ENCODE measurements at regions not wholly inside any gene's neighbourhood (a gene's known extent, or its start where the extent isn't known, plus 50 kb on each side); places are given as distances from the start of the nearest gene placed in this dataset.

DNA sequence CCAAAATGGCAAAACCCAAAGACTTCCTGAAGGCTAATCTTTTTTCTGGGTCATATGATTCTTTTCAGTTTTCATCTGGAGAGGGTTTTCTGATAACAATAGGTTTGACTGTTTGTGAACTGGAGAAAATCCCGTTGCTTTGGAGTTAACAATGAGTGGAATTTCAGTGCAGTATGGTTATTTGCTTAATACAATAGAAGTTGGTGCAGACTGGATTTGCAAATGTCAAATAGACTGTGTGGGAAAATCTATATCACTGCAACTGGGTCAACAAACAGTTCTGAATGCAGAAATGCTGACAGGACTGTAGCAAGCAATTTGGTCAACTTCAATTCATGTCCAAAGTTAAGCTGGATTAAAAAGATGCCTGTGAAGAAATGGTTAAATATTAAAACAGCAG, 267.5 kb upstream of the ARGLU1 start:
- ChIA-PET POLR2A (no interaction called here), RAD21 (ENCODE audit: low non-redundant PET in 1 of 2, low total read pairs in 2 of 2, uncharacterized antibody in 2 of 2, unreplicated experiment in 2 of 2) (no interaction called here), CTCF (no interaction called here)
- no peak overlapping the region for H2AFZ ChIP-seq (ENCODE audit: low read depth, low read length, poor library complexity, severe bottlenecking)
- no peaks in the 10 kb centered on the region for H3K36me3 ChIP-seq (ENCODE audit: control insufficient read depth in 1 of 2, insufficient read depth in 2 of 2, low read length in 2 of 2)
- no peaks in the 10 kb centered on the region for H4K20me1 ChIP-seq (ENCODE audit: insufficient read depth)
- H3K4me1 ChIP-seq (ENCODE audit: control insufficient read depth in 1 of 2, insufficient read depth in 2 of 2, low read length in 2 of 2) = no peaks in the 10 kb centered on the region
- H3K9me2 ChIP-seq (ENCODE audit: insufficient read depth) = no peaks in the 10 kb centered on the region
- no peaks in the 10 kb centered on the region for H3K79me2 ChIP-seq (ENCODE audit: insufficient read depth, low read length)
- H3K9ac ChIP-seq (ENCODE audit: low read length) = no peak overlapping the region
- TF ChIP-seq FOSL1 (IDR thresholded peaks at IDR 0.05; ENCODE audit: low read depth) = no peak
- TF ChIP-seq CEBPB (IDR thresholded peaks at IDR 0.05; ENCODE audit: low read depth) = no peak
- TF ChIP-seq, protein P1, sequence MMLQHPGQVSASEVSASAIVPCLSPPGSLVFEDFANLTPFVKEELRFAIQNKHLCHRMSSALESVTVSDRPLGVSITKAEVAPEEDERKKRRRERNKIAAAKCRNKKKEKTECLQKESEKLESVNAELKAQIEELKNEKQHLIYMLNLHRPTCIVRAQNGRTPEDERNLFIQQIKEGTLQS (IDR thresholded peaks at IDR 0.05) = no peak
- TF ChIP-seq CBX3 (IDR thresholded peaks at IDR 0.05; ENCODE audit: low read depth) = no peak
- no peak for TF ChIP-seq POLR2AphosphoS5 (IDR thresholded peaks at IDR 0.05; ENCODE audit: low read depth, low read length)
- TF ChIP-seq EZH2 (IDR thresholded peaks at IDR 0.05) = no peak
- no peak for TF ChIP-seq RAD21 (IDR thresholded peaks at IDR 0.05; ENCODE audit: low read depth)
- TF ChIP-seq SRF (IDR thresholded peaks at IDR 0.05; ENCODE audit: low read depth) = no peak
- TF ChIP-seq JUND (IDR thresholded peaks at IDR 0.05) = no peak
- TF ChIP-seq, protein P2, sequence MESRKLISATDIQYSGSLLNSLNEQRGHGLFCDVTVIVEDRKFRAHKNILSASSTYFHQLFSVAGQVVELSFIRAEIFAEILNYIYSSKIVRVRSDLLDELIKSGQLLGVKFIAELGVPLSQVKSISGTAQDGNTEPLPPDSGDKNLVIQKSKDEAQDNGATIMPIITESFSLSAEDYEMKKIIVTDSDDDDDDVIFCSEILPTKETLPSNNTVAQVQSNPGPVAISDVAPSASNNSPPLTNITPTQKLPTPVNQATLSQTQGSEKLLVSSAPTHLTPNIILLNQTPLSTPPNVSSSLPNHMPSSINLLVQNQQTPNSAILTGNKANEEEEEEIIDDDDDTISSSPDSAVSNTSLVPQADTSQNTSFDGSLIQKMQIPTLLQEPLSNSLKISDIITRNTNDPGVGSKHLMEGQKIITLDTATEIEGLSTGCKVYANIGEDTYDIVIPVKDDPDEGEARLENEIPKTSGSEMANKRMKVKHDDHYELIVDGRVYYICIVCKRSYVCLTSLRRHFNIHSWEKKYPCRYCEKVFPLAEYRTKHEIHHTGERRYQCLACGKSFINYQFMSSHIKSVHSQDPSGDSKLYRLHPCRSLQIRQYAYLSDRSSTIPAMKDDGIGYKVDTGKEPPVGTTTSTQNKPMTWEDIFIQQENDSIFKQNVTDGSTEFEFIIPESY (IDR thresholded peaks at IDR 0.05; ENCODE audit: extremely low read depth, insufficient replicate concordance, low read length) = no peak
- TF ChIP-seq SIN3A (IDR thresholded peaks at IDR 0.05; ENCODE audit: low read depth) = no peak
- TF ChIP-seq ZNF274 (IDR thresholded peaks at IDR 0.05; ENCODE audit: low read depth, low read length) = no peak
- TF ChIP-seq ZFX (IDR thresholded peaks at IDR 0.05) = no peak
- no peak for TF ChIP-seq POLR2A (IDR thresholded peaks at IDR 0.05; ENCODE audit: borderline replicate concordance, extremely low read depth, insufficient read depth, insufficient read length)
- TF ChIP-seq, protein P3, sequence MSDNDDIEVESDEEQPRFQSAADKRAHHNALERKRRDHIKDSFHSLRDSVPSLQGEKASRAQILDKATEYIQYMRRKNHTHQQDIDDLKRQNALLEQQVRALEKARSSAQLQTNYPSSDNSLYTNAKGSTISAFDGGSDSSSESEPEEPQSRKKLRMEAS (IDR thresholded peaks at IDR 0.05) = no peak
- TF ChIP-seq TCF7L2 (IDR thresholded peaks at IDR 0.05; ENCODE audit: borderline replicate concordance, extremely low read depth, insufficient read depth, insufficient read length) = no peak
- TF ChIP-seq, protein P4, sequence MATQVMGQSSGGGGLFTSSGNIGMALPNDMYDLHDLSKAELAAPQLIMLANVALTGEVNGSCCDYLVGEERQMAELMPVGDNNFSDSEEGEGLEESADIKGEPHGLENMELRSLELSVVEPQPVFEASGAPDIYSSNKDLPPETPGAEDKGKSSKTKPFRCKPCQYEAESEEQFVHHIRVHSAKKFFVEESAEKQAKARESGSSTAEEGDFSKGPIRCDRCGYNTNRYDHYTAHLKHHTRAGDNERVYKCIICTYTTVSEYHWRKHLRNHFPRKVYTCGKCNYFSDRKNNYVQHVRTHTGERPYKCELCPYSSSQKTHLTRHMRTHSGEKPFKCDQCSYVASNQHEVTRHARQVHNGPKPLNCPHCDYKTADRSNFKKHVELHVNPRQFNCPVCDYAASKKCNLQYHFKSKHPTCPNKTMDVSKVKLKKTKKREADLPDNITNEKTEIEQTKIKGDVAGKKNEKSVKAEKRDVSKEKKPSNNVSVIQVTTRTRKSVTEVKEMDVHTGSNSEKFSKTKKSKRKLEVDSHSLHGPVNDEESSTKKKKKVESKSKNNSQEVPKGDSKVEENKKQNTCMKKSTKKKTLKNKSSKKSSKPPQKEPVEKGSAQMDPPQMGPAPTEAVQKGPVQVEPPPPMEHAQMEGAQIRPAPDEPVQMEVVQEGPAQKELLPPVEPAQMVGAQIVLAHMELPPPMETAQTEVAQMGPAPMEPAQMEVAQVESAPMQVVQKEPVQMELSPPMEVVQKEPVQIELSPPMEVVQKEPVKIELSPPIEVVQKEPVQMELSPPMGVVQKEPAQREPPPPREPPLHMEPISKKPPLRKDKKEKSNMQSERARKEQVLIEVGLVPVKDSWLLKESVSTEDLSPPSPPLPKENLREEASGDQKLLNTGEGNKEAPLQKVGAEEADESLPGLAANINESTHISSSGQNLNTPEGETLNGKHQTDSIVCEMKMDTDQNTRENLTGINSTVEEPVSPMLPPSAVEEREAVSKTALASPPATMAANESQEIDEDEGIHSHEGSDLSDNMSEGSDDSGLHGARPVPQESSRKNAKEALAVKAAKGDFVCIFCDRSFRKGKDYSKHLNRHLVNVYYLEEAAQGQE (IDR thresholded peaks at IDR 0.05; ENCODE audit: low read depth) = no peak
- no peak for TF ChIP-seq ELF1 (IDR thresholded peaks at IDR 0.05; ENCODE audit: borderline replicate concordance, low read depth)
- TF ChIP-seq SP1 (IDR thresholded peaks at IDR 0.05; ENCODE audit: low read depth) = no peak
- H3K27me3 ChIP-seq (ENCODE audit: insufficient read depth, low read length) = peaks cover 11% of the 10 kb centered on the region; the same call in 1 of the 2 replicates
- intact Hi-C loops (cut with micrococcal nuclease) = no loop called here
- DNase-seq (ENCODE audit: low read depth, low spot score) (no peak), ATAC-seq (no peak)
- H3K4me2 ChIP-seq (ENCODE audit: low read length) = no peak overlapping the region
- BruUV-seq (replicated peaks) = no TSS peak
- no peak overlapping the region for H3K4me3 ChIP-seq (replicated peaks in 1 of 2; ENCODE audit: low read depth in 1 of 2, low read length in 2 of 2)
- no peak overlapping the region for H3K27ac ChIP-seq (ENCODE audit: low read depth, low read length)
- H3K9me3 ChIP-seq (ENCODE audit: control insufficient read depth in 1 of 2, insufficient read depth in 1 of 2, low read depth in 1 of 2, low read length in 2 of 2) = no peaks in the 10 kb centered on the region
